HepG2 (cell line): ENCODE measurements at regions not wholly inside any gene's neighbourhood (a gene's known extent, or its start where the extent isn't known, plus 50 kb on each side); places are given as distances from the start of the nearest gene placed in this dataset.
"Not testable (repeated sequence)": the region's sequence is repeated elsewhere in the genome, so short reads cannot be mapped to it uniquely, and the experiment has no call there.

Experiments used
- ATAC-seq: fragments of 200-7000 bp; cut with Tn5 transposase; 3 replicates; pipeline ENCODE4 v1.9.1; 2020; ENCODE audit warnings: mild to moderate bottlenecking, moderate library complexity
- BruUV-seq: library from RNA; stranded (reverse); fragments of 400-500 nt; replicated peaks from 2 replicates; lab custom pipeline; 2021; lab: Mats Ljungman, UMichigan
- CTCF ChIA-PET: fragments of 300-600 bp; formaldehyde crosslinking; extraction: SDS; loops from one replicate; lab custom pipeline; 2021; ENCODE audit warnings: low total read pairs, inconsistent platforms, low intra/inter-chr PET ratio; lab: Yijun Ruan, JAX
- POLR2A ChIA-PET: fragments of 350-600 bp; sonication (Branson Sonifier 250); formaldehyde crosslinking; loops from one replicate; lab custom pipeline; 2020; ENCODE audit warnings: antibody characterized with exemption, inconsistent platforms; lab: Yijun Ruan, JAX
- DNase-seq: peaks from one replicate; pipeline ENCODE4 v3.0.0-alpha.2; 2015; ENCODE audit warnings: low spot score
- FAIRE-seq: peaks from 3 replicates; lab custom pipeline; 2011; peaks lifted over from hg19 to GRCh38; lab: Jason Lieb, UNC
- H2AFZ ChIP-seq: one replicate; pipeline ENCODE4 v1.6.1; 2011; ENCODE audit warnings: low read length, inconsistent platforms
- H3K27ac ChIP-seq: fragments of 300-600 bp; 3 replicates; pipeline ENCODE4 v1.8.0; 2011; ENCODE audit warnings: mixed run types, mild to moderate bottlenecking, mixed read lengths, low read length, inconsistent platforms; ENCODE audit not compliant: insufficient read depth; ENCODE audit errors: extremely low read length
- H3K27me3 ChIP-seq, 2 experiments: fragments of 200-600 bp in 1 of 2; 2 replicates in 1 of 2; 3 replicates in 1 of 2; pipeline versions ENCODE4 v1.6.0 to v1.8.0; 2011; ENCODE audit warnings: low read length in 2 of 2, mild to moderate bottlenecking in 2 of 2, moderate library complexity in 2 of 2, inconsistent platforms in 1 of 2; ENCODE audit not compliant: insufficient read depth in 2 of 2, control insufficient read depth in 1 of 2
- H3K36me3 ChIP-seq, 2 experiments: fragments of 200-600 bp in 1 of 2; replicated peaks in 1 of 2; 2 replicates in 1 of 2; 3 replicates in 1 of 2; pipeline versions ENCODE4 v1.5.1 to v1.8.0; 2011; ENCODE audit warnings: low read length in 2 of 2, inconsistent platforms in 1 of 2; ENCODE audit not compliant: insufficient read depth in 2 of 2, control insufficient read depth in 1 of 2
- H3K4me1 ChIP-seq: 2 replicates; pipeline ENCODE4 v1.5.1; 2012; ENCODE audit warnings: low read length, inconsistent platforms; ENCODE audit not compliant: insufficient read depth
- H3K4me2 ChIP-seq: 2 replicates; pipeline ENCODE4 v1.6.0; 2011; ENCODE audit warnings: low read depth, low read length, inconsistent platforms
- H3K4me3 ChIP-seq, 3 experiments: fragments of 200-600 bp in 1 of 3; sonication (generic), shearing (Covaris generic) in 1 of 3; replicated peaks in 1 of 3; 2 replicates each; pipeline ENCODE4 v1.5.1; 2011 to 2016; ENCODE audit warnings: low read length in 3 of 3, inconsistent platforms in 2 of 3, low read depth in 2 of 3, mild to moderate bottlenecking in 2 of 3, control low read depth in 1 of 3, mixed read lengths in 1 of 3; ENCODE audit not compliant: insufficient read depth in 1 of 3
- H3K79me2 ChIP-seq: one replicate; pipeline ENCODE4 v1.6.1; 2011; ENCODE audit warnings: low read length, inconsistent platforms; ENCODE audit not compliant: insufficient read depth
- H3K9ac ChIP-seq: 2 replicates; pipeline ENCODE4 v1.6.0; 2011; ENCODE audit warnings: mild to moderate bottlenecking, low read depth, low read length, inconsistent platforms; ENCODE audit not compliant: insufficient read depth
- H3K9me3 ChIP-seq: 2 replicates; pipeline ENCODE4 v1.5.1; 2012; ENCODE audit warnings: mild to moderate bottlenecking, low read length
- H4K20me1 ChIP-seq: 2 replicates; pipeline ENCODE4 v1.6.0; 2011; ENCODE audit warnings: inconsistent platforms, mild to moderate bottlenecking, low read length, moderate library complexity; ENCODE audit not compliant: insufficient read depth
- BRCA1 ChIP-seq: sonication (generic); formaldehyde crosslinking; IDR thresholded peaks from 2 replicates; pipeline ENCODE4 v1.4.0; 2020; ENCODE audit warnings: missing genetic modification reagents
- MAFG ChIP-seq: sonication (generic); formaldehyde crosslinking; IDR thresholded peaks from 2 replicates; pipeline ENCODE4 v1.5.1; 2020; ENCODE audit warnings: mild to moderate bottlenecking, missing genetic modification reagents
- SETDB1 ChIP-seq: sonication (generic); formaldehyde crosslinking; IDR thresholded peaks from 2 replicates; pipeline ENCODE4 v1.5.1; 2020; ENCODE audit warnings: missing genetic modification reagents, mild to moderate bottlenecking, borderline replicate concordance
- SP4 ChIP-seq: sonication (generic); formaldehyde crosslinking; IDR thresholded peaks from 2 replicates; pipeline ENCODE4 v1.8.1; 2023; ENCODE audit warnings: mild to moderate bottlenecking, missing genetic modification reagents
- ZKSCAN1 ChIP-seq: fragments of 150-350 bp; IDR thresholded peaks from 2 replicates; pipeline ENCODE4 v1.6.1; 2014; ENCODE audit warnings: low read length
- ZNF224 ChIP-seq: sonication (generic); formaldehyde crosslinking; IDR thresholded peaks from 2 replicates; pipeline ENCODE4 v1.5.0; 2020; ENCODE audit warnings: mild to moderate bottlenecking, missing genetic modification reagents
- ZNF335 ChIP-seq: sonication (generic); formaldehyde crosslinking; IDR thresholded peaks from 2 replicates; pipeline ENCODE4 v1.4.0; 2020; ENCODE audit warnings: missing genetic modification reagents
- ZNF572 ChIP-seq: sonication (generic); formaldehyde crosslinking; IDR thresholded peaks from 2 replicates; pipeline ENCODE4 v1.5.1; 2020; ENCODE audit warnings: mild to moderate bottlenecking, missing genetic modification reagents
- ZNF746 ChIP-seq: sonication (generic); formaldehyde crosslinking; IDR thresholded peaks from 2 replicates; pipeline ENCODE4 v1.8.0; 2022; ENCODE audit warnings: mild to moderate bottlenecking, missing genetic modification reagents
- ZNF883 ChIP-seq: sonication (generic); formaldehyde crosslinking; IDR thresholded peaks from 2 replicates; pipeline ENCODE4 v1.5.1; 2020; ENCODE audit warnings: mild to moderate bottlenecking, missing genetic modification reagents; ENCODE audit errors: not compliant biosample characterization
- WGBS: methylation state at CpG from one replicate; pipeline ENCODE4 v1.1.6; 2017; ENCODE audit warnings: low lambda C conversion rate; 5-methylcytosine and 5-hydroxymethylcytosine counted together
- in situ Hi-C: cut with HindIII; loops from 2 replicates; pipeline ENCODE4 v1.10.0; 2017; ENCODE audit warnings: low pct_unique_long_range_greater_than_20kb; ENCODE audit not compliant: extremely low pct_ligation_motif_present
- intact Hi-C: fragments of 100-400 bp; cut with micrococcal nuclease; formaldehyde crosslinking; loops from one replicate; pipeline ENCODE4 v1.10.0; 2022; ENCODE audit not compliant: unreplicated experiment
- TF ChIP-seq, protein P1 (sequence below): sonication (generic); formaldehyde crosslinking; IDR thresholded peaks from 2 replicates; pipeline ENCODE4 v1.5.0; 2020; ENCODE audit warnings: mild to moderate bottlenecking, missing genetic modification reagents, borderline replicate concordance
- TF ChIP-seq, protein P2 (sequence below): sonication (generic); formaldehyde crosslinking; IDR thresholded peaks from 2 replicates; pipeline ENCODE4 v1.5.0; 2020; ENCODE audit warnings: missing genetic modification reagents
- TF ChIP-seq, protein P3 (sequence below): fragments of 450-650 bp; IDR thresholded peaks from 2 replicates; pipeline ENCODE4 v1.6.1; 2016

- no peaks in the 10 kb centered on the region for H4K20me1 ChIP-seq
- POLR2A ChIA-PET: no interaction called here
- H3K27ac ChIP-seq: no peak overlapping the region
- in situ Hi-C loops (no loop called here), intact Hi-C loops (no loop called here)
- H2AFZ ChIP-seq: no peak overlapping the region
- no peak for TF ChIP-seq ZNF572 (CRISPR knock-in tag)
- TF ChIP-seq ZNF224: no peak
- TF ChIP-seq SETDB1 (CRISPR knock-in tag): no peak
- TF ChIP-seq ZKSCAN1: no peak
- no peak for TF ChIP-seq MAFG (CRISPR knock-in tag)
- TF ChIP-seq, protein P1, sequence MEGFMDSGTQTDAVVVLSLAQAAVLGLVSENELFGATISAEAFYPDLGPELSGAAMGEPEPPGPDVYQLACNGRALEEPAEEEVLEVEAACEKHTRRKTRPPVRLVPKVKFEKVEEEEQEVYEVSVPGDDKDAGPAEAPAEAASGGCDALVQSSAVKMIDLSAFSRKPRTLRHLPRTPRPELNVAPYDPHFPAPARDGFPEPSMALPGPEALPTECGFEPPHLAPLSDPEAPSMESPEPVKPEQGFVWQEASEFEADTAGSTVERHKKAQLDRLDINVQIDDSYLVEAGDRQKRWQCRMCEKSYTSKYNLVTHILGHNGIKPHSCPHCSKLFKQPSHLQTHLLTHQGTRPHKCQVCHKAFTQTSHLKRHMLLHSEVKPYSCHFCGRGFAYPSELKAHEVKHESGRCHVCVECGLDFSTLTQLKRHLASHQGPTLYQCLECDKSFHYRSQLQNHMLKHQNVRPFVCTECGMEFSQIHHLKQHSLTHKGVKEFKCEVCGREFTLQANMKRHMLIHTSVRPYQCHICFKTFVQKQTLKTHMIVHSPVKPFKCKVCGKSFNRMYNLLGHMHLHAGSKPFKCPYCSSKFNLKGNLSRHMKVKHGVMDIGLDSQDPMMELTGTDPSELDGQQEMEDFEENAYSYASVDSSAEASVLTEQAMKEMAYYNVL (CRISPR knock-in tag): no peak
- no peak for TF ChIP-seq SP4 (CRISPR knock-in tag)
- TF ChIP-seq, protein P2, sequence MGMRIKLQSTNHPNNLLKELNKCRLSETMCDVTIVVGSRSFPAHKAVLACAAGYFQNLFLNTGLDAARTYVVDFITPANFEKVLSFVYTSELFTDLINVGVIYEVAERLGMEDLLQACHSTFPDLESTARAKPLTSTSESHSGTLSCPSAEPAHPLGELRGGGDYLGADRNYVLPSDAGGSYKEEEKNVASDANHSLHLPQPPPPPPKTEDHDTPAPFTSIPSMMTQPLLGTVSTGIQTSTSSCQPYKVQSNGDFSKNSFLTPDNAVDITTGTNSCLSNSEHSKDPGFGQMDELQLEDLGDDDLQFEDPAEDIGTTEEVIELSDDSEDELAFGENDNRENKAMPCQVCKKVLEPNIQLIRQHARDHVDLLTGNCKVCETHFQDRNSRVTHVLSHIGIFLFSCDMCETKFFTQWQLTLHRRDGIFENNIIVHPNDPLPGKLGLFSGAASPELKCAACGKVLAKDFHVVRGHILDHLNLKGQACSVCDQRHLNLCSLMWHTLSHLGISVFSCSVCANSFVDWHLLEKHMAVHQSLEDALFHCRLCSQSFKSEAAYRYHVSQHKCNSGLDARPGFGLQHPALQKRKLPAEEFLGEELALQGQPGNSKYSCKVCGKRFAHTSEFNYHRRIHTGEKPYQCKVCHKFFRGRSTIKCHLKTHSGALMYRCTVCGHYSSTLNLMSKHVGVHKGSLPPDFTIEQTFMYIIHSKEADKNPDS (CRISPR knock-in tag): no peak
- TF ChIP-seq ZNF883 (CRISPR knock-in tag): no peak
- no peak for TF ChIP-seq BRCA1 (CRISPR knock-in tag)
- TF ChIP-seq, protein P3, sequence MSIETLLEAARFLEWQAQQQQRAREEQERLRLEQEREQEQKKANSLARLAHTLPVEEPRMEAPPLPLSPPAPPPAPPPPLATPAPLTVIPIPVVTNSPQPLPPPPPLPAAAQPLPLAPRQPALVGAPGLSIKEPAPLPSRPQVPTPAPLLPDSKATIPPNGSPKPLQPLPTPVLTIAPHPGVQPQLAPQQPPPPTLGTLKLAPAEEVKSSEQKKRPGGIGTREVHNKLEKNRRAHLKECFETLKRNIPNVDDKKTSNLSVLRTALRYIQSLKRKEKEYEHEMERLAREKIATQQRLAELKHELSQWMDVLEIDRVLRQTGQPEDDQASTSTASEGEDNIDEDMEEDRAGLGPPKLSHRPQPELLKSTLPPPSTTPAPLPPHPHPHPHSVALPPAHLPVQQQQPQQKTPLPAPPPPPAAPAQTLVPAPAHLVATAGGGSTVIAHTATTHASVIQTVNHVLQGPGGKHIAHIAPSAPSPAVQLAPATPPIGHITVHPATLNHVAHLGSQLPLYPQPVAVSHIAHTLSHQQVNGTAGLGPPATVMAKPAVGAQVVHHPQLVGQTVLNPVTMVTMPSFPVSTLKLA: no peak
- no peak for TF ChIP-seq ZNF335 (CRISPR knock-in tag)
- TF ChIP-seq ZNF746 (CRISPR knock-in tag): no peak
- H3K27me3 ChIP-seq: no peaks in the 10 kb centered on the region
- CTCF ChIA-PET: no interaction called here
- H3K4me2 ChIP-seq: no peak overlapping the region
- FAIRE-seq (no peak), ATAC-seq (no peak), DNase-seq (no peak)
- H3K4me1 ChIP-seq: no peaks in the 10 kb centered on the region
- no peaks in the 10 kb centered on the region for H3K79me2 ChIP-seq
- no peaks in the 10 kb centered on the region for H3K9me3 ChIP-seq
- no peaks in the 10 kb centered on the region for H3K36me3 ChIP-seq
- no peak overlapping the region for H3K9ac ChIP-seq
- BruUV-seq: no TSS peak
- H3K4me3 ChIP-seq: no peak overlapping the region
- WGBS: 4% methylated on average over 1 of the region's 1 CpG
Observed at GRCh38 chr4:110869862-110870572, 247.1 kb upstream of the PITX2 start.

DNA sequence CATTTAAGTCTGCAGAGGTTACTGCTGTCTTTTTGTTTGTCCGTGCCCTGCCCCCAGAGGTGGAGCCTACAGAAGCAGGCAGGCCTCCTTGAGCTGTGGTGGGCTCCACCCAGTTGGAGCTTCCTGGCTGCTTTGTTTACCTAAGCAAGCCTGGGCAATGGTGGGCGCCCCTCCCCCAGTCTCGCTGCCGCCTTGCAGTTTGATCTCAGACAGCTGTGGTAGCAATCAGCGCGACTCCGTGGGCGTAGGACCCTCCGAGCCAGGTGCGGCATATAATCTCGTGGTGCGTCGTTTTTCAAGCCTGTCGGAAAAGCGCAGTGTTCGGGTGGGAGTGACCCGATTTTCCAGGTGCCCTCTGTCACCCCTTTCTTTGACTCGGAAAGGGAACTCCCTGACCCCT, 253.3 kb upstream of the PITX2 start:
- H3K4me2 ChIP-seq, H2AFZ ChIP-seq, BruUV-seq, H3K79me2 ChIP-seq, H3K4me3 ChIP-seq, H3K9me3 ChIP-seq, in situ Hi-C loops, intact Hi-C loops, DNase-seq, POLR2A ChIA-PET, H3K27me3 ChIP-seq, FAIRE-seq, H3K4me1 ChIP-seq, H4K20me1 ChIP-seq, ATAC-seq, H3K9ac ChIP-seq, H3K27ac ChIP-seq, CTCF ChIA-PET, H3K36me3 ChIP-seq: not testable (repeated sequence)
- 62% methylated on average over 16 of the region's 18 CpGs for WGBS
